ENCODE measurements at regions not wholly inside any gene's neighbourhood (a gene's known extent, or its start where the extent isn't known, plus 50 kb on each side); places are given as distances from the start of the nearest gene placed in this dataset.
"Not testable (repeated sequence)": the region's sequence is repeated elsewhere in the genome, so short reads cannot be mapped to it uniquely, and the experiment has no call there.

DNA sequence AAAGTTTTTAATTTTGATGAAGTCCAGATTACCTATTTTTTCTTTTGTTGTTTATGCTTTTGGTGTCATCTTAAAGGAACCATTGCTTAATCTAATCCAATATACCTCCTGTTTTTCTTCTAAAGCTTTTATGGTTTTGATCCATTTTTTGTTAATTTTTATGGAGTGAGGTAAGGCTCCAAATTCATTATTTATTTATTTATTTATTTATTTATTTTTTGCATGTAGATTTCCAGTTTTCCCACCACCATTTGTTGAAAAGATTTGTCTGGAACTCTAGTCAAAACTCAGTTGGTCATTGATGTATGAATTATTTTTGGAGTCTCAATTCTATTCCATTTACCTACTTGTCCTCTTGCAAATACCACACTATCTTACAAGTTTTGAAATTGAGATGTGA, 99.4 kb upstream of the RBMS1 start:
- in situ Hi-C loops (cut with HindIII; ENCODE audit: low pct_unique_long_range_greater_than_20kb, low sequenced_read_pairs) = no loop called here
- no peak for DNase-seq (ENCODE audit: low read depth in 1 of 2, low spot score in 1 of 2)
- TF ChIP-seq JUND (IDR thresholded peaks at IDR 0.05; ENCODE audit: low read depth) = no peak

DNA sequence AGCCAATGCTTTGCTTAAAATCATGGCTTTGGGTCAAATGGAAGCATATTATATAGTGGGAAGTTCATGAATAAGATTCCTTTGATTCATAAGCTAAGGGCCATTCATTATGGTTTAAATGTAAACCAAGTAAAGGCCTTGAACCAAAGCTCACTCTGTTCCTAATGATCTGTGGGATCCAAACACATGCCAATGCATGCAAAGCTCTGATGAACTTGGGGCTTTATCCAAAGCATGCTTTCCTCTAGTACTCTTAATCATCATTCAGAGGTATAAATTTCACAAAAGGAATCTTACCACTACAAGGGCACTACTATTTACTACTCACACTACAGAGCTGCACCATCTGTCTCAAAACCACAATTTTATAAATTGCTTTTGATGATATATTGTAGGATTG, 102.8 kb upstream of the RBMS1 start:
- DNase-seq (ENCODE audit: low read depth in 1 of 2, low spot score in 1 of 2) = no peak
- no peak for TF ChIP-seq JUND (IDR thresholded peaks at IDR 0.05; ENCODE audit: low read depth)
- in situ Hi-C loops (cut with HindIII; ENCODE audit: low pct_unique_long_range_greater_than_20kb, low sequenced_read_pairs) = no loop called here

DNA sequence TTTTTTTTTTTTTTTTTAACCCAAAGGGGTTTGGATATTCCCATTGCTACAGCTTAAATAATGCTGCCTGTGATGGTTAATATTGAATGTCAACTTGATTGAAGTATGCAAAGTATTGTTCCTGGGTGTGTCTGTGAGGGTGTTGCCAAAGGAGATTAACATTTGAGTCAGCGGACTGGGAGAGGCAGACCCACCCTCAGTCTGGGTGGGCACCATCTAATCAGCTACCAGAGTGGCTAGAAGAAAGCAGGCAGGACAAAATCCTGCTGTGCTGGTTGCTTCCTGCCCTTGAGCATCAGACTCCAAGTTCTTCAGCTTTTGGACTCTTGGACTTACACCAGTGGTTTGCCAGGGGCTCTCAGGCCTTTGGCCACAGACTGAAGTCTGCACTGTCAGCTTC, 106.8 kb upstream of the RBMS1 start:
- in situ Hi-C loops (cut with HindIII; ENCODE audit: low pct_unique_long_range_greater_than_20kb, low sequenced_read_pairs); DNase-seq (ENCODE audit: low read depth in 1 of 2, low spot score in 1 of 2): not testable (repeated sequence)

GRCh38 chr2:160602073-160602472, 108.5 kb upstream of the RBMS1 start:
- no peak for DNase-seq (ENCODE audit: low read depth in 1 of 2, low spot score in 1 of 2)
- no peak for TF ChIP-seq JUND (IDR thresholded peaks at IDR 0.05; ENCODE audit: low read depth)
- in situ Hi-C loops (cut with HindIII; ENCODE audit: low pct_unique_long_range_greater_than_20kb, low sequenced_read_pairs) = no loop called here

DNA sequence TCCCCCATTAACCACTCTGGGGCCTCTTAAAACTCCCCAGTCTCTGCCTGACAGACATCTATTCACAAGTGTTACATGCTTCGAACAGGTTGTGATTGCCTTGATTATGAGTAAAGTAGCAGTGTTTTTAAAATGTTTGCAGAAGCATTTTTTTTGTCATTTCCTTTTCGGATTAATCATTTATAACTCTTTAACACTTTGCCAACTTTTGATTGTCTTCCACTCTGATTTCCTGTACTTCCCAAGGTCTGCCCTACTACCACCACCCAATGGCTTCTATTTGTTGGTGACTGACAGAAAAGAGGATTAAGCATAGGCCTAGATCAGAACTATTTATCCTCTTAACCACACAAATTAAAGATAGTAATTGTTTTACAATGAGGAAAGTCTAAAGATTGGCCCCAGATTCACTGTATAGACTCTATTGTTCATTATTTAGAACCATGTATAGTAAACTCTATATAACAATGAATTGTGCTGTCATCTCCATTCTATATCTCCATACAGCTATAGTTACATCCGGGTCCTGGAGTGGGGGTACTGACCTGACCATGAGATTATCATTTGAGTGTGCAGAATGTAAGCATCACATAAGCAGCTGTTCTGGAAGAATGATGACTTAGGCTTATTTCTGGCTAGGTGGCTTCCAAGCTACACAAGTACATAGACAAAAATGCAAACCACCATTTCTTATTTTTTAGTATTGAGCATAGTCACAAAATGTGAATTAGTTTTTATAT, 110.3 kb upstream of the RBMS1 start:
- DNase-seq (ENCODE audit: low read depth in 1 of 2, low spot score in 1 of 2) = no peak
- in situ Hi-C loops (cut with HindIII; ENCODE audit: low pct_unique_long_range_greater_than_20kb, low sequenced_read_pairs) = no loop called here
- no peak for TF ChIP-seq JUND (IDR thresholded peaks at IDR 0.05; ENCODE audit: low read depth)

DNA sequence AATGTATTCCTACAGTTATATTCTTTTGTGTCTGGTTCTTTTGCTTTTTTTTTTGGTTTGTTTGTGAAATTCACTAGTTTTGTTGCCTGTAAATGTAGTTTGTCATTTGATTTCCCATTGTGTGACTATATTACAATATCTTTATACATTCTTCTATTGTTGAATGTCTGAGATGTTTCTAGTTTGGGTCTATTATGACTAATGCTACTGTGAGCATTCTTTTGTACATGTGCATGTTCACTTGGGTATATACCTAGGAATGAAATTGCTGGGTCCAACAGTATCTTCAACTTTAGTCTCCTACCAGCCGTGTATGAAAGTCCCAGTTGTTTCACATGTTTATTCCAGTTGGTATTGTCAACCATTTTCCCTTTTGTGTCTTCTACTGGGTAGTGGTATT, 112.7 kb upstream of the RBMS1 start:
- DNase-seq (ENCODE audit: low read depth in 1 of 2, low spot score in 1 of 2) = no peak
- in situ Hi-C loops (cut with HindIII; ENCODE audit: low pct_unique_long_range_greater_than_20kb, low sequenced_read_pairs) = no loop called here
- TF ChIP-seq JUND (IDR thresholded peaks at IDR 0.05; ENCODE audit: low read depth) = no peak

DNA sequence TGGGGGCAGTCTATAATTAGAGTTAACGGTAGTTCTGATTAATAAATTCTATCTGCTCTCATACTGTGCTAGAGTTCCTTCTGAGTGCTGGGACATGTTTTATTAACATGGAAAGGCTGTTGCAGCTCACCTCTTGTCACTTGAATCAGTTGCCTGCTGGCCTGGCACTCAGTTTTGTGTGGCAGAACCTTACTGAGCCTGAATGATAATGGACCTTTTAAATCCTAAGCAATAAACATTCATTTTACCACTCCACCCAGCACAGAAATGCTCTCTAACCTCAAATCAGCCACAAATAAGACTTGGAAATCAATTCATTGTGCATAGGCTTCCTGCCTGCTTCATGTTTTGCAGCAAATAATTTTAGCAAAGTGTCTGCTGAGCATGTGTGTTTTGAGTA, 115.0 kb upstream of the RBMS1 start:
- in situ Hi-C loops (cut with HindIII; ENCODE audit: low pct_unique_long_range_greater_than_20kb, low sequenced_read_pairs) = no loop called here
- TF ChIP-seq JUND (IDR thresholded peaks at IDR 0.05; ENCODE audit: low read depth) = no peak
- DNase-seq (ENCODE audit: low read depth in 1 of 2, low spot score in 1 of 2) = no peak

GRCh38 chr2:160609346-160609745, 115.7 kb upstream of the RBMS1 start:
- in situ Hi-C loops (cut with HindIII; ENCODE audit: low pct_unique_long_range_greater_than_20kb, low sequenced_read_pairs) = no loop called here
- TF ChIP-seq JUND (IDR thresholded peaks at IDR 0.05; ENCODE audit: low read depth) = no peak
- DNase-seq (ENCODE audit: low read depth in 1 of 2, low spot score in 1 of 2) = no peak

- TF ChIP-seq JUND (IDR thresholded peaks at IDR 0.05; ENCODE audit: low read depth) = no peak
- DNase-seq (ENCODE audit: low read depth in 1 of 2, low spot score in 1 of 2) = no peak
- in situ Hi-C loops (cut with HindIII; ENCODE audit: low pct_unique_long_range_greater_than_20kb, low sequenced_read_pairs) = no loop called here
These were observed 116.4 kb upstream of the RBMS1 start for GRCh38 chr2:160610041-160610440.

GRCh38 chr2:160612266-160612856, 118.8 kb upstream of the RBMS1 start:
- TF ChIP-seq JUND (IDR thresholded peaks at IDR 0.05; ENCODE audit: low read depth) = no peak
- in situ Hi-C loops (cut with HindIII; ENCODE audit: low pct_unique_long_range_greater_than_20kb, low sequenced_read_pairs) = no loop called here
- DNase-seq (ENCODE audit: low read depth in 1 of 2, low spot score in 1 of 2) = no peak

DNA sequence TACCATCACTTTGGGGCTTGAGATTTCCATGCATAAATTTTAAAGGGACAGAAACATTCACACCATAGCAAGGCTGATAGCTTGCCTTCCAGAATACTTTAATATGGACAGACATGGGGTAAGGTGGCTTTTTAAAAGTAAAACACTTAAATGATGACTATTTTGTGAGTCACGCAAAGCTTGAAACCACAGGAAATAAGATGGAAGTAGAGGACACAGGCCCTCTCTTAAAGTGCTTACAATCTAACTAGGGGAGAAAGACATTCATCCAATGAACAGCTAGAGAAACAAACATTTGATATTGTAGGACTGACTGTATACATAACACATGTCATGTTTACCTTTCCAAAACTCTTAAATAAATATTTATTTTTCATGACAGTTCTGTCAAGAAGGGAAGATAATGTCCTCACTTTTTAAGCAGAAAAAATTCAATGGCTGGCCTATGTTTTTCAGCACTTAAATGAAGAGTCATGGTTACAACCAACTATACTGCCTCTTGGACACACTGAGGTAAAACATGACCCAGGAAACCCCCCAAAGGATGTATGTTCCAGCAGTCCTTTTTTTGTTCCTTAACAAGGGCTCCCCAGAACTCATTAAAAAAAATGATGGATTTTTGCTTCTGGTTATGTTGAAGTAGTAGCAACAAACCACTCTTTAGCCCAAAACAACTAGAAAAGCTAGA, 120.0 kb upstream of the RBMS1 start:
- no peak for DNase-seq (ENCODE audit: low read depth in 1 of 2, low spot score in 1 of 2)
- TF ChIP-seq JUND (IDR thresholded peaks at IDR 0.05; ENCODE audit: low read depth) = no peak
- in situ Hi-C loops (cut with HindIII; ENCODE audit: low pct_unique_long_range_greater_than_20kb, low sequenced_read_pairs) = no loop called here

- DNase-seq (ENCODE audit: low read depth in 1 of 2, low spot score in 1 of 2) = no peak
- in situ Hi-C loops (cut with HindIII; ENCODE audit: low pct_unique_long_range_greater_than_20kb, low sequenced_read_pairs) = no loop called here
- TF ChIP-seq JUND (IDR thresholded peaks at IDR 0.05; ENCODE audit: low read depth) = no peak
These were observed 120.8 kb upstream of the RBMS1 start for GRCh38 chr2:160614391-160614790.

- no peak for TF ChIP-seq JUND (IDR thresholded peaks at IDR 0.05; ENCODE audit: low read depth)
- DNase-seq (ENCODE audit: low read depth in 1 of 2, low spot score in 1 of 2) = no peak
- in situ Hi-C loops (cut with HindIII; ENCODE audit: low pct_unique_long_range_greater_than_20kb, low sequenced_read_pairs) = no loop called here
These were observed 122.1 kb upstream of the RBMS1 start for GRCh38 chr2:160615706-160616105.

Data from T47D (cell line).